Testis (tissue), 2 donors: ENCODE measurements at regions not wholly inside any gene's neighbourhood (a gene's known extent, or its start where the extent isn't known, plus 50 kb on each side); places are given as distances from the start of the nearest gene placed in this dataset.

Experiments
- DNase-seq: peaks from one replicate; pipeline ENCODE4 v3.0.0-alpha.2; 2019
- H3K27ac ChIP-seq, 2 donors: fragments of 200-600 bp; sonication (generic); one replicate each; pipeline ENCODE4 v1.5.1; 2019
- H3K27me3 ChIP-seq: fragments of 200-600 bp; sonication (generic); one replicate; pipeline ENCODE4 v1.5.1; 2019
- H3K36me3 ChIP-seq: fragments of 200-600 bp; sonication (generic); one replicate; pipeline ENCODE4 v1.5.1; 2017; ENCODE audit warnings: low read depth; ENCODE audit errors: missing control alignments
- H3K4me1 ChIP-seq: fragments of 200-600 bp; sonication (generic); one replicate; pipeline ENCODE4 v1.5.1; 2019
- H3K4me3 ChIP-seq, 2 donors: fragments of 200-600 bp; sonication (generic); one replicate each; pipeline ENCODE4 v1.5.1; 2017 to 2019
- H3K9me3 ChIP-seq: fragments of 200-600 bp; sonication (generic); one replicate; pipeline ENCODE4 v1.5.1; 2017
- CTCF ChIP-seq, 3 experiments: fragments of 450-650 bp in 2 of 3; fragments of 200-600 bp in 1 of 3; sonication (generic) in 1 of 3; IDR thresholded peaks; one replicate each; pipeline ENCODE4 v1.5.1; 2016 to 2019; ENCODE audit warnings: antibody characterized with exemption in 3 of 3, mild to moderate bottlenecking in 2 of 3, moderate library complexity in 1 of 3
- POLR2A ChIP-seq: fragments of 450-650 bp; IDR thresholded peaks from one replicate; pipeline ENCODE4 v1.6.1; 2017; ENCODE audit warnings: antibody characterized with exemption, mild to moderate bottlenecking, moderate library complexity
- WGBS, 2 donors: methylation state at CpG; one replicate each; pipeline ENCODE4 v1.1.5; 2018; 5-methylcytosine and 5-hydroxymethylcytosine counted together
- intact Hi-C: fragments of 100-400 bp; cut with DNase I; formaldehyde crosslinking; loops from one replicate; pipeline ENCODE4 v1.15.1; 2023; ENCODE audit warnings: low total_unique reads

GRCh38 chr9:23581931-23582330, 244.1 kb downstream of the ELAVL2 start:
- WGBS, 2 donors, result 81 to 97% methylated on average over 3 of the region's 3 CpGs
- Histone ChIP-seq H3K4me3 (no peak overlapping the region), H3K36me3 (no peaks in the 10 kb centered on the region), H3K27me3 (no peaks in the 10 kb centered on the region), H3K4me1 (no peaks in the 10 kb centered on the region), H3K27ac (no peak overlapping the region), H3K9me3 (no peaks in the 10 kb centered on the region)
- intact Hi-C loops, result no loop called here
- no peak for TF ChIP-seq CTCF (IDR thresholded peaks at IDR 0.05)
- no peak for TF ChIP-seq POLR2A
- DNase-seq, result no peak

GRCh38 chr9:23582836-23583235, 243.2 kb downstream of the ELAVL2 start:
- Histone ChIP-seq H3K4me1 (no peaks in the 10 kb centered on the region), H3K4me3 (no peak overlapping the region), H3K9me3 (no peaks in the 10 kb centered on the region), H3K27me3 (no peaks in the 10 kb centered on the region), H3K27ac (no peak overlapping the region), H3K36me3 (no peaks in the 10 kb centered on the region)
- TF ChIP-seq POLR2A, result no peak
- intact Hi-C loops, result no loop called here
- no peak for DNase-seq
- WGBS, 2 donors, result 94% methylated on average over 4 of the region's 4 CpGs

GRCh38 chr9:23586906-23587305, 239.1 kb downstream of the ELAVL2 start:
- Histone ChIP-seq H3K36me3 (no peaks in the 10 kb centered on the region), H3K9me3 (no peaks in the 10 kb centered on the region), H3K27me3 (no peaks in the 10 kb centered on the region), H3K27ac (no peak overlapping the region), H3K4me3 (no peak overlapping the region), H3K4me1 (no peaks in the 10 kb centered on the region)
- DNase-seq, result no peak
- WGBS, 2 donors, result 68 to 89% methylated on average over 1 of the region's 1 CpG
- TF ChIP-seq POLR2A (no peak), CTCF (IDR thresholded peaks at IDR 0.05) (no peak)
- intact Hi-C loops, result no loop called here

GRCh38 chr9:23587433-23587832, 238.6 kb downstream of the ELAVL2 start:
- TF ChIP-seq CTCF (IDR thresholded peaks at IDR 0.05), result no peak
- TF ChIP-seq POLR2A, result no peak
- Histone ChIP-seq H3K9me3 (no peaks in the 10 kb centered on the region), H3K27me3 (no peaks in the 10 kb centered on the region), H3K4me3 (no peak overlapping the region), H3K27ac (no peak overlapping the region), H3K4me1 (no peaks in the 10 kb centered on the region), H3K36me3 (no peaks in the 10 kb centered on the region)
- 30 to 47% methylated on average over 3 of the region's 3 CpGs for WGBS, 2 donors
- peak; percentile 86 for DNase-seq
- intact Hi-C loops, result no loop called here

GRCh38 chr9:23587903-23588302, 238.1 kb downstream of the ELAVL2 start:
- Histone ChIP-seq H3K27me3 (no peaks in the 10 kb centered on the region), H3K27ac (no peak overlapping the region), H3K4me3 (no peak overlapping the region), H3K4me1 (no peaks in the 10 kb centered on the region), H3K9me3 (no peaks in the 10 kb centered on the region), H3K36me3 (no peaks in the 10 kb centered on the region)
- WGBS, 2 donors, result 77 to 87% methylated on average over 2 of the region's 2 CpGs
- no peak for DNase-seq
- no peak for TF ChIP-seq POLR2A
- intact Hi-C loops, result no loop called here

GRCh38 chr9:23590276-23591000, 235.6 kb downstream of the ELAVL2 start:
- no peak for TF ChIP-seq CTCF (IDR thresholded peaks at IDR 0.05)
- TF ChIP-seq POLR2A, result no peak
- 69 to 72% methylated on average over 3 of the region's 3 CpGs for WGBS, 2 donors
- H3K27ac ChIP-seq, result no peak overlapping the region
- no peaks in the 10 kb centered on the region for H3K36me3 ChIP-seq
- no peaks in the 10 kb centered on the region for H3K9me3 ChIP-seq
- H3K27me3 ChIP-seq, result no peaks in the 10 kb centered on the region
- intact Hi-C loops, result no loop called here
- H3K4me1 ChIP-seq, result no peaks in the 10 kb centered on the region
- no peak overlapping the region for H3K4me3 ChIP-seq
- DNase-seq, result no peak
